A673 (cell line): ENCODE measurements at regions not wholly inside any gene's neighbourhood (a gene's known extent, or its start where the extent isn't known, plus 50 kb on each side); places are given as distances from the start of the nearest gene placed in this dataset.

Experiments used
- CTCF ChIP-seq: fragments of 300-800, 200-600 bp; sonication (generic); conservative IDR thresholded peaks from 2 replicates; pipeline ENCODE4 v1.5.1; 2017; ENCODE audit warnings: low read depth, mild to moderate bottlenecking, antibody characterized with exemption, low read length, moderate library complexity, mixed read lengths
- EZH2 ChIP-seq: fragments of 200-600 bp; sonication (generic); IDR thresholded peaks from 2 replicates; pipeline ENCODE4 v1.6.1; 2017; ENCODE audit warnings: borderline replicate concordance, low read depth, mild to moderate bottlenecking, mixed read lengths, antibody characterized with exemption, low read length; ENCODE audit not compliant: poor library complexity, severe bottlenecking

GRCh38 chr6:23302514-23302913 lies 733.1 kb downstream of the HDGFL1 start:
- no peak for TF ChIP-seq CTCF
- TF ChIP-seq EZH2, result no peak
